Naive thymus-derived CD4-positive, alpha-beta T cell (primary cell): ENCODE measurements at regions not wholly inside any gene's neighbourhood (a gene's known extent, or its start where the extent isn't known, plus 50 kb on each side); places are given as distances from the start of the nearest gene placed in this dataset.
"Not testable (repeated sequence)": the region's sequence is repeated elsewhere in the genome, so short reads cannot be mapped to it uniquely, and the experiment has no call there.

ENCODE experiments used
- ATAC-seq: fragments of 150-1000 bp; cut with Tn5 transposase; 2 replicates; pipeline ENCODE4 v1.10.0; 2021; ENCODE audit warnings: mild to moderate bottlenecking, moderate library complexity
- CTCF ChIA-PET: fragments of 350-600 bp; sonication (Branson Sonifier 250); formaldehyde crosslinking; loops from one replicate; lab custom pipeline; 2021; ENCODE audit warnings: antibody characterized with exemption; lab: Charles Lee
- POLR2A ChIA-PET: fragments of 350-600 bp; sonication (Branson Sonifier 250); formaldehyde crosslinking; loops from one replicate; lab custom pipeline; 2021; ENCODE audit warnings: antibody characterized with exemption, inconsistent platforms; lab: Charles Lee
- DNase-seq, 9 donors: peaks; one replicate each; pipeline versions ENCODE4 v3.0.0 to v3.0.0-alpha.2; 2020 to 2022; ENCODE audit warnings: mixed read lengths in 1 of 9
- H3K27ac ChIP-seq: one replicate; pipeline ENCODE4 v1.7.0; 2013; ENCODE audit warnings: mild to moderate bottlenecking, low read depth, low read length, moderate library complexity
- H3K27me3 ChIP-seq, 2 donors: one replicate each; pipeline ENCODE4 v1.7.0; 2013; ENCODE audit warnings: low read length in 2 of 2, mild to moderate bottlenecking in 2 of 2, moderate library complexity in 2 of 2; ENCODE audit not compliant: control insufficient read depth in 2 of 2, insufficient read depth in 2 of 2
- H3K36me3 ChIP-seq, 3 experiments: 1 replicate in 2 of 3; 2 replicates in 1 of 3; pipeline ENCODE4 v1.7.0; 2013; ENCODE audit warnings: low read length in 3 of 3, mild to moderate bottlenecking in 3 of 3, moderate library complexity in 1 of 3; ENCODE audit not compliant: insufficient read depth in 3 of 3, control insufficient read depth in 2 of 3
- H3K4me1 ChIP-seq, 2 donors: one replicate each; pipeline ENCODE4 v1.7.0; 2013; ENCODE audit warnings: low read length in 2 of 2, mild to moderate bottlenecking in 2 of 2, moderate library complexity in 1 of 2; ENCODE audit not compliant: control insufficient read depth in 2 of 2, insufficient read depth in 2 of 2
- H3K4me3 ChIP-seq: 2 replicates; pipeline ENCODE4 v1.7.0; 2013; ENCODE audit warnings: mild to moderate bottlenecking, low read length
- H3K9me3 ChIP-seq, 3 experiments: 1 replicate in 2 of 3; 2 replicates in 1 of 3; pipeline ENCODE4 v1.7.0; 2013; ENCODE audit warnings: low read length in 3 of 3; ENCODE audit not compliant: control insufficient read depth in 2 of 3
- H3K27ac Mint-ChIP-seq, 9 donors: one replicate each; pipeline ENCODE4 v1.8.0; 2020 to 2022; ENCODE audit warnings: mixed read lengths in 9 of 9, mild to moderate bottlenecking in 8 of 9, moderate library complexity in 5 of 9, inconsistent platforms in 2 of 9
- H3K27me3 Mint-ChIP-seq, 5 donors: one replicate each; pipeline ENCODE4 v1.8.0; 2021 to 2022; ENCODE audit warnings: mixed read lengths in 5 of 5, mild to moderate bottlenecking in 1 of 5
- H3K36me3 Mint-ChIP-seq, 5 donors: one replicate each; pipeline ENCODE4 v1.8.0; 2020 to 2022; ENCODE audit warnings: mixed read lengths in 5 of 5, mild to moderate bottlenecking in 3 of 5, inconsistent platforms in 1 of 5
- H3K4me1 Mint-ChIP-seq, 7 donors: one replicate each; pipeline ENCODE4 v1.8.0; 2020 to 2022; ENCODE audit warnings: mixed read lengths in 7 of 7, mild to moderate bottlenecking in 3 of 7, inconsistent platforms in 1 of 7
- H3K4me3 Mint-ChIP-seq, 10 donors: one replicate each; pipeline ENCODE4 v1.8.0; 2020 to 2022; ENCODE audit warnings: mild to moderate bottlenecking in 10 of 10, mixed read lengths in 10 of 10, moderate library complexity in 6 of 10, inconsistent platforms in 2 of 10
- H3K9me3 Mint-ChIP-seq, 11 donors: one replicate each; pipeline ENCODE4 v1.8.0; 2020 to 2022; ENCODE audit warnings: mixed read lengths in 11 of 11, mild to moderate bottlenecking in 4 of 11, inconsistent platforms in 1 of 11, moderate library complexity in 1 of 11
- intact Hi-C, 2 donors: fragments of 100-400 bp; cut with micrococcal nuclease; formaldehyde crosslinking; loops; one replicate each; pipeline ENCODE4 v1.15.1; 2023

DNA sequence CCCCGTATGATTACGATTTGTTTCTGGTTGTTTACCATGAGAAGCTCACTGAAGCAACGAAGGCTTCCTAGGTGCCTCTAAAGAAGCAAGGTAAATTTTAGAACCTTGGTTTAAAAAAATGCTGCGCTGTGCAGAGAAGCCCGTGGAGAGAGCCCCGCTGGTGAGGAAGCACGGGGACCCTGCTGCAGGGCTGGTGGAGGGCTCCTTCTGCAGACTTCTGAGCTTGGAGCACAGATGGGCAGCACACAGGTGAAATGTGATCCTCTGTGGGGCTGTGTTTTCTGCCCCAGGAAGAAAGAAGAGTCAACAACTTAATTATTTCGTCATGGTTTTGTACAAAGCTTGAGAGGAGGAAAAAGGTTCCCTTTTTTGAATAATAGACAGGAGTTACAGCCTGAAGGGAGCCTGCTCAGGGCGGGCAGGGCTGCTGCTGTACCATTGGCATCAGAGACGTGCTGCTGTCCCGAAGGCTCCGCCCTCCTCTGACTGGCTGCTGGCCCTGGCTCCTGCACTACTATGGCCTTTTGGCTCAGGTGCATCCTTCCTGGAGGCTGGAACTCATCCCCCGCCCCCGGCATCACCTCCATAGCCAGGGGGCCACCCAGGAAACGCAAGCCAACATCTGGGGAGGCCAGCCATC is 108.0 kb upstream of the PLGLB2 start:
- H3K4me1 ChIP-seq, H3K9me3 Mint-ChIP-seq, H3K4me1 Mint-ChIP-seq, H3K36me3 Mint-ChIP-seq, CTCF ChIA-PET, H3K4me3 Mint-ChIP-seq, DNase-seq, H3K27me3 ChIP-seq, intact Hi-C loops, H3K27me3 Mint-ChIP-seq, H3K27ac ChIP-seq, H3K9me3 ChIP-seq, H3K27ac Mint-ChIP-seq, H3K4me3 ChIP-seq, ATAC-seq, POLR2A ChIA-PET, H3K36me3 ChIP-seq: not testable (repeated sequence)

DNA sequence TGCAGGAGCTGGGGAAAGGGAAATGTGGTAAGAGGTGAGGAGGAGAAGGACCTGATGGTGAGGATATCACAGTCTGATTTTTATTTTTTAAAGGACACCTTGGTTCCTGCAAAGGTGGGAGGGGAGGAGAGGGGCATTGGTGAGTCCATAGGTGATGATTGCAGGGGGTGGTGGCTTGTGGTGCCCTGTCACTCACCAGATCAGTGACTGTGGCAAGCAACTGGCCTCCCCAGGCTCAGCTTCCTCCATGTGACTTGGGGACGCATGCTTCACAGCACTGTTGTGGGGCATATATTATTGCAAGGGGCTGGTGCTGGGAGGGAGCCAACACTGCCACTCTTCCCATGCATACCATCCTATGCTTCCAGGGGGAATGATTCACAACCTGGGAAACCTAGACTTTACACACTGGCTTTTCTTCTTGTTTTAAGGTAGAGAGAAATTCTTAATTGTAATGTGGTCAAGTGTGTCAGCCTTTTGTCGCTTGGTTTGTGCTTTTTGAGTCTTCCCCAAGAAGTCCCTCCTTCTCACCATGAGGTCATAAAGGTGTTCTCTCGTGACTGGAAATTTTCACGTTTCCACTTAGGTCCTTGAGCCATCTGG is 106.8 kb upstream of the PLGLB2 start:
- POLR2A ChIA-PET, H3K27me3 ChIP-seq, H3K9me3 Mint-ChIP-seq, H3K4me3 ChIP-seq, intact Hi-C loops, H3K9me3 ChIP-seq, H3K4me1 Mint-ChIP-seq, H3K27me3 Mint-ChIP-seq, H3K4me1 ChIP-seq, ATAC-seq, H3K36me3 Mint-ChIP-seq, H3K27ac Mint-ChIP-seq, H3K27ac ChIP-seq, H3K36me3 ChIP-seq, DNase-seq, H3K4me3 Mint-ChIP-seq, CTCF ChIA-PET: not testable (repeated sequence)

DNA sequence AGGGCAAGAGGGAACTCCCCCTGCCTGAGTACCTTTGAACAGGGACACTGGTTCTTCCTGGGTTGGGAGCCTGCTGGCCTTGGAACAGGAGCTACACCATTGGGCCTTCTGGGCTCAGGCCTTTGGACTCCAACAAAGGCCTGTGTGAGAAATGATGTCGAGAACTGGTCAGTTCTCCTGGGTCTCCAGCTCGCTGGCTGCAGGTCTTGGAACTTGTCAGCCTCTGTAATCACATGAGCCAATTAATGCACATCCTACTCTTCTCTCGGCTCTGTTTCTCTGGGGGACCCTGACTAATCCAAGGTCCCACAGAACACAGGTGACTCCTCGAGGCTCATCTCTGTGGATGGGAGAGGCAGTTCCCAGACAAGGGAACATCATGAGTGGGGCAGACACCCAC is 104.7 kb upstream of the PLGLB2 start:
- H3K4me1 Mint-ChIP-seq, H3K27ac Mint-ChIP-seq, H3K4me3 ChIP-seq, H3K27ac ChIP-seq, H3K36me3 Mint-ChIP-seq, intact Hi-C loops, H3K4me1 ChIP-seq, POLR2A ChIA-PET, DNase-seq, H3K9me3 ChIP-seq, H3K9me3 Mint-ChIP-seq, CTCF ChIA-PET, H3K27me3 ChIP-seq, H3K27me3 Mint-ChIP-seq, H3K36me3 ChIP-seq, H3K4me3 Mint-ChIP-seq, ATAC-seq: not testable (repeated sequence)

DNA sequence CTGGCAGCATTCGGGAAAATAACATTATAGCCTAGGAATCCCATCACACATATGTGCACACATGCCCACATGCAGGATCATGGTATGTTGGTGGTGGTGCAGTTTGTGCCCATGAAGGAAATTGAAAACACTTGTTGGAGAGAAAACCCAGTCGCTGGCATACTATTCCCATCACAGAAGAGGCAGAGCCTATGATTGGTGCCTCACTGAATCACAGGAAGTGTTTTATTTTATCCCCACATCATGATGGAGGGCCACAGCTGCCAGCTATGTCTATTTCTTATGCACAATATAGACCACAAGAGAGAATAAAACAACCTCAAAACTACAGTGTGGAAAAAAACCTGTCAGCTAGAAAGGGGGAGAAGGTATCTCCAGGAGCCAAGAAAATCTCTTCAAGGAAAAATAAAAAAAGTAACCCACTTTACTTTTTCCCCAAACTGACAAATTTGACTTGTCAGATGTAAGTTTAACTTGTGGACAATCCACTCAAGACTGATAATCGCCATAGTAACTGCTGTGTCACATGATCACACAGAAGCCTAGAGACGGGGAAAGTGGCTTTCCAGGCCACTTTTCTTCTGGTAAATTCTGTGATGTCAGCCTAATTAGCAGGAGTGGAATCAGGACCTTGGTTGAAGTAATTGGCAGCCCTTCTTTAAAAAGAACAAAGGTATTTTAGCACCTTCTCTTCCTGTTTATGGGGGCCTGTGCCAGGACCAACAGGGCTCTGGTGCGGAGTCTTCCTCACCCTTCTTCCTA is 100.0 kb upstream of the PLGLB2 start:
- POLR2A ChIA-PET, H3K27me3 ChIP-seq, H3K4me3 ChIP-seq, intact Hi-C loops, H3K9me3 ChIP-seq, H3K4me3 Mint-ChIP-seq, H3K27me3 Mint-ChIP-seq, H3K27ac Mint-ChIP-seq, H3K4me1 Mint-ChIP-seq, H3K27ac ChIP-seq, H3K36me3 ChIP-seq, H3K9me3 Mint-ChIP-seq, H3K36me3 Mint-ChIP-seq, CTCF ChIA-PET, DNase-seq, H3K4me1 ChIP-seq, ATAC-seq: not testable (repeated sequence)

DNA sequence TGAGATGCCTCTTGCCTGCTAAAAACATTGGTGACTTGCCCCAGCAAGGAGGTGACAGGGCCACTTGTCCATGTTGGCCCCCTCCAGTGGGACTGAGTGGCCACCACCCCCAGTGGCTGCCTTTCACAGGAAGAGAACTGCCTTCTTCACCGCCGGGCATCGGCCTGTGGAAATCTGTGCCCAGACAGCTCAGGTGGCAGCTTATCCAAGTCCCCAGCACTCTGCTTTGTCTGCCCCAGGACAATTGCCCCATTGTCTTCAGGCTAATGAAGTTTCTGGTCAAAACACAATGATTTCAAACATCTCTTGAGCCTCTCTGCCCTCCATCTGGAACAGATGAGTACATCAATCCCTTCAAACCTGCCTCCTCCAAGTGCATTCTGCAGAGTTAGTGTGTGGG is 99.1 kb upstream of the PLGLB2 start:
- H3K9me3 ChIP-seq, intact Hi-C loops, H3K9me3 Mint-ChIP-seq, POLR2A ChIA-PET, H3K27me3 Mint-ChIP-seq, H3K36me3 Mint-ChIP-seq, ATAC-seq, DNase-seq, H3K4me3 ChIP-seq, H3K4me1 Mint-ChIP-seq, H3K27me3 ChIP-seq, H3K27ac Mint-ChIP-seq, H3K36me3 ChIP-seq, H3K27ac ChIP-seq, H3K4me1 ChIP-seq, H3K4me3 Mint-ChIP-seq, CTCF ChIA-PET: not testable (repeated sequence)

DNA sequence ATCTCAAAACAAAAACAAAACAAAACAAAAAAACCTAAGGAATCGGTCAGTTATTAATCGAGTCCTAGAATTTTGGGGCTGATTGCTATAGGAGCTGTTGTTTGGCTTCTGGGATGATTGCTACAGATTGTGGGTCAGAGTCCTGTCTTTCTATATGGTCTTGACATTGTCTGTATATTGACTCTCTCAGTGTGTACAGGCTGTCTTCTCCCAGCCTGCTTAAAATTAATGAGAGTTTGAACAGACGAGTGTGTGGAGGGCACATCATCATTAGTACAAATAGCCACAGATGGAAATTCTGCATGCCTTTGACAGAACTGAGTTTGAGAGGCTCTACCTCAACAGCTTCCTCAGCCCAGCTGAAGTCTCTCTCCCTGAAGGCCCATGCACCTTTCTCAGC is 98.0 kb upstream of the PLGLB2 start:
- H3K27ac Mint-ChIP-seq, H3K4me3 ChIP-seq, H3K27me3 Mint-ChIP-seq, H3K4me3 Mint-ChIP-seq, POLR2A ChIA-PET, intact Hi-C loops, H3K36me3 Mint-ChIP-seq, ATAC-seq, H3K27me3 ChIP-seq, H3K36me3 ChIP-seq, H3K4me1 Mint-ChIP-seq, H3K9me3 Mint-ChIP-seq, DNase-seq, H3K27ac ChIP-seq, H3K9me3 ChIP-seq, H3K4me1 ChIP-seq, CTCF ChIA-PET: not testable (repeated sequence)

DNA sequence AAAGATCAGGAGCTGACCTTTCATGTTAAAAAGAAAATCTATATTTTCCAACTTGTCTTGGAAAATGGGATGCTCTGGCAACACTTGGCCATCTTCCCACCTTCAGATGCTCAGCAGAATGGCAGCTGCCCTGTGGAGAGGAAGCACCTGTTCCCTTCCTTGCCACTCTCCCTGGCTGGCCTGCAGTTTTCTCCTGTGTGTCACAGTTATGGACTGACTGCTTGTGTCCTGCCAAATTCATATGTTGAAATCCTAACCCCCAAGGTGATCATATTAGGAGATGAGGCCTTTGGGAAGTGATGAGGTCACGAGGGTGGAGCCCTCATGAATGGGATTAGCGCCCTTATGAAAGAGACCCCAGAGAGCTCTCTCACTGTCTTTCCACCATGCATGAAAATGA is 97.0 kb upstream of the PLGLB2 start:
- DNase-seq, H3K4me1 ChIP-seq, POLR2A ChIA-PET, H3K27me3 ChIP-seq, ATAC-seq, H3K4me3 Mint-ChIP-seq, H3K4me3 ChIP-seq, H3K36me3 Mint-ChIP-seq, CTCF ChIA-PET, H3K9me3 ChIP-seq, intact Hi-C loops, H3K27me3 Mint-ChIP-seq, H3K27ac Mint-ChIP-seq, H3K36me3 ChIP-seq, H3K27ac ChIP-seq, H3K9me3 Mint-ChIP-seq: not testable (repeated sequence)
- H3K4me1 Mint-ChIP-seq: peaks cover 0 to 11% (median 0%) of the 10 kb centered on the region in 7 donors
